ENCODE measurements at regions not wholly inside any gene's neighbourhood (a gene's known extent, or its start where the extent isn't known, plus 50 kb on each side); places are given as distances from the start of the nearest gene placed in this dataset.

DNA sequence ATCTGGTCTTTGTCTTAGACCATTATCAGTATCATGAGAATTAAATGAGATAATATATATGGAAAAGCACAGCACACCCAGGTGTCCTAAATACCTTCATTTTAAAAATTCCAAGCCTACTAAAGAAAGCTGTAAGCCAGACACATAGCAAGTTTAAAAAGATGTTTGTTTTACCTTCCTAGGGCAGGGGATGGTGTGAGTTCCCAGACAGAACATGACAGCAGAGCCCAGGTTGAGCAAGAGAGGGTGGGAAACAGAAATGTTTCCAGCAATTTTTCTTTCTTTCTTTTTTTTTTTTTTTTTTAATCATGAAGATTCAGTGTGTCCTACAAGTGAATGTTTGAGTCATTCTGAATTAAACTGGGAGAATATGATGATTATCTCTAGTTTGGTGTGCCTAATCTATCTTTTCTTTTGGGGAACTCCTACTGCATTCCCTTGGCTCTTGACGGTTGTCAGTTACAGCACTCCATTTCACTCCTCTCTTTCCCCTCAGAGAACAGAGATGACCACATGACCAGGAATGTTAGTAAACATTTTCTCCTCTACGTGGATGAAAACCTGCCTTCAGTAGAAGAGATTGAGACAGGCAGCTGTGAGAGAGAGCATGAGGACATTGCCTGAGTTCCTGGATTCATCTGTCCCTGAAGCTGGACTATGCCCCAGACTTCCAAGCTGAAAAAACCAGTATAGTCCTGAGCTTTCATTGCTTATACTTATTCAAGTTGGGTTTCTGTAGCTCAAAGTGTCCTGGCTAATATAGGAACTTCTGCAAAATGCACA, 54.5 kb upstream of the ARL14 start:
- TF ChIP-seq, protein P1, sequence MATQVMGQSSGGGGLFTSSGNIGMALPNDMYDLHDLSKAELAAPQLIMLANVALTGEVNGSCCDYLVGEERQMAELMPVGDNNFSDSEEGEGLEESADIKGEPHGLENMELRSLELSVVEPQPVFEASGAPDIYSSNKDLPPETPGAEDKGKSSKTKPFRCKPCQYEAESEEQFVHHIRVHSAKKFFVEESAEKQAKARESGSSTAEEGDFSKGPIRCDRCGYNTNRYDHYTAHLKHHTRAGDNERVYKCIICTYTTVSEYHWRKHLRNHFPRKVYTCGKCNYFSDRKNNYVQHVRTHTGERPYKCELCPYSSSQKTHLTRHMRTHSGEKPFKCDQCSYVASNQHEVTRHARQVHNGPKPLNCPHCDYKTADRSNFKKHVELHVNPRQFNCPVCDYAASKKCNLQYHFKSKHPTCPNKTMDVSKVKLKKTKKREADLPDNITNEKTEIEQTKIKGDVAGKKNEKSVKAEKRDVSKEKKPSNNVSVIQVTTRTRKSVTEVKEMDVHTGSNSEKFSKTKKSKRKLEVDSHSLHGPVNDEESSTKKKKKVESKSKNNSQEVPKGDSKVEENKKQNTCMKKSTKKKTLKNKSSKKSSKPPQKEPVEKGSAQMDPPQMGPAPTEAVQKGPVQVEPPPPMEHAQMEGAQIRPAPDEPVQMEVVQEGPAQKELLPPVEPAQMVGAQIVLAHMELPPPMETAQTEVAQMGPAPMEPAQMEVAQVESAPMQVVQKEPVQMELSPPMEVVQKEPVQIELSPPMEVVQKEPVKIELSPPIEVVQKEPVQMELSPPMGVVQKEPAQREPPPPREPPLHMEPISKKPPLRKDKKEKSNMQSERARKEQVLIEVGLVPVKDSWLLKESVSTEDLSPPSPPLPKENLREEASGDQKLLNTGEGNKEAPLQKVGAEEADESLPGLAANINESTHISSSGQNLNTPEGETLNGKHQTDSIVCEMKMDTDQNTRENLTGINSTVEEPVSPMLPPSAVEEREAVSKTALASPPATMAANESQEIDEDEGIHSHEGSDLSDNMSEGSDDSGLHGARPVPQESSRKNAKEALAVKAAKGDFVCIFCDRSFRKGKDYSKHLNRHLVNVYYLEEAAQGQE (IDR thresholded peaks at IDR 0.05; ENCODE audit: insufficient read depth in 1 of 2, low read depth in 2 of 2, low read length in 1 of 2): no peak
- TF ChIP-seq, protein P2, sequence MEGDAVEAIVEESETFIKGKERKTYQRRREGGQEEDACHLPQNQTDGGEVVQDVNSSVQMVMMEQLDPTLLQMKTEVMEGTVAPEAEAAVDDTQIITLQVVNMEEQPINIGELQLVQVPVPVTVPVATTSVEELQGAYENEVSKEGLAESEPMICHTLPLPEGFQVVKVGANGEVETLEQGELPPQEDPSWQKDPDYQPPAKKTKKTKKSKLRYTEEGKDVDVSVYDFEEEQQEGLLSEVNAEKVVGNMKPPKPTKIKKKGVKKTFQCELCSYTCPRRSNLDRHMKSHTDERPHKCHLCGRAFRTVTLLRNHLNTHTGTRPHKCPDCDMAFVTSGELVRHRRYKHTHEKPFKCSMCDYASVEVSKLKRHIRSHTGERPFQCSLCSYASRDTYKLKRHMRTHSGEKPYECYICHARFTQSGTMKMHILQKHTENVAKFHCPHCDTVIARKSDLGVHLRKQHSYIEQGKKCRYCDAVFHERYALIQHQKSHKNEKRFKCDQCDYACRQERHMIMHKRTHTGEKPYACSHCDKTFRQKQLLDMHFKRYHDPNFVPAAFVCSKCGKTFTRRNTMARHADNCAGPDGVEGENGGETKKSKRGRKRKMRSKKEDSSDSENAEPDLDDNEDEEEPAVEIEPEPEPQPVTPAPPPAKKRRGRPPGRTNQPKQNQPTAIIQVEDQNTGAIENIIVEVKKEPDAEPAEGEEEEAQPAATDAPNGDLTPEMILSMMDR (IDR thresholded peaks at IDR 0.05): no peak
